ENCODE measurements at regions not wholly inside any gene's neighbourhood (a gene's known extent, or its start where the extent isn't known, plus 50 kb on each side); places are given as distances from the start of the nearest gene placed in this dataset.

- Histone ChIP-seq H3K36me3 (ENCODE audit: control insufficient read depth, insufficient read depth, low read length) (no peaks in the 10 kb centered on the region), H3K4me1 (no peaks in the 10 kb centered on the region), H3K27me3 (replicated peaks; ENCODE audit: control insufficient read depth, insufficient read depth, low read length) (no peaks in the 10 kb centered on the region), H3K4me3 (ENCODE audit: low read depth, low read length) (no peak overlapping the region), H3K9me3 (no peaks in the 10 kb centered on the region)
- Mint-ChIP-seq H3K4me3 (ENCODE audit: unreplicated experiment) (no peak overlapping the region), H3K36me3 (ENCODE audit: insufficient read depth, unreplicated experiment) (no peaks in the 10 kb centered on the region), H3K9me3 (ENCODE audit: unreplicated experiment) (no peaks in the 10 kb centered on the region), H3K27ac (ENCODE audit: unreplicated experiment) (no peak overlapping the region), H3K4me1 (ENCODE audit: low read depth, unreplicated experiment) (no peaks in the 10 kb centered on the region), H3K27me3 (ENCODE audit: insufficient read depth, unreplicated experiment) (peaks cover 9% of the 10 kb centered on the region)
- no peak for DNase-seq
- POLR2A ChIA-PET, result no interaction called here
- intact Hi-C loops (cut with micrococcal nuclease; ENCODE audit: unreplicated experiment), result no loop called here
- BruUV-seq (replicated peaks), result no TSS peak
- no peak for TF ChIP-seq CTCF (IDR thresholded peaks at IDR 0.05; ENCODE audit: insufficient read depth in 1 of 2, low read depth in 1 of 2, low read length in 1 of 2, severe bottlenecking in 1 of 2, unreplicated experiment in 1 of 2)
- CTCF ChIA-PET, result no interaction called here
Observed at GRCh38 chr5:8005416-8005815, 136.5 kb downstream of the MTRR start.

DNA sequence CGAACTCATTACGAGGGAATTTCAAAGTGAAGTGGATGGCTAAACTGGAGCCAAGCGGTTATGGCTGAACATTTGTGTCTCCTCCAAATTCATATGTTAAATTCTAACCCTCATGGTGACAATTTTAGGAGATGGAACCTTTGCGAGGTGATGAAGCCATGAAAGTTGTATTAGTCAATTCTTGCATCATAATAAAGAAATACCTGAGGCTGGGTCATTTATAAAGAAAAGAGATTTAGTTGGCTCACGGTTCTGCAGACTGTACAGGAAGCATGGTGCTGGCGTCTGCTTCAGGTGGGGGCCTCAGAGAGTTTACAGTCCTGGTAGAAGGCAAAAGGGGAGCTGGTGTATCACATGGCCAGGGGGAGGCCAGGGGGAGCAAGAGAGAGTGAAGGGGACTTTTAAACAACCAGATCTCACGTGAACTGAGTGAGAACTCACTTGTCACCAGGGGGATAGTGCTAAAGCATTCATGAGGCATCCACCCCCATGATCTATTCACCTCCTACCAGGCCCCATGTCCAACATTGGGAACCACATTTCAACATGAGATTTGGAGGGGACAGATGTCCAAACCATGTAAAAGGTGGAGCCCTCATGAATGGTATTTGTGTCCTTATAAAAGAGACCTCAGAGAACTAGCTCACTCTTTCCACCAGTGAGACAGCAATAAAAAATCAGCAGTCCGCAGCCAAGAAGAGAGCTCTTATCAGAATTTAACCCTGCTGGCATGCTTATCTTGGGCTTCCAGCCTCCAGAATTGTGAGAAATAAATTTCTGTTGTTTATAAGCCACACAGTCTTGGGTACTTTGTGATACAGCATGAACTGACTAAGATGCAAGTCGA, 143.4 kb downstream of the MTRR start:
- H3K27me3 ChIP-seq (replicated peaks; ENCODE audit: control insufficient read depth, insufficient read depth, low read length), result no peaks in the 10 kb centered on the region
- H3K4me3 Mint-ChIP-seq (ENCODE audit: unreplicated experiment), result no peak overlapping the region
- H3K4me1 ChIP-seq, result no peaks in the 10 kb centered on the region
- intact Hi-C loops (cut with micrococcal nuclease; ENCODE audit: unreplicated experiment), result no loop called here
- DNase-seq, result peak in 1 of 2 experiments; percentile 26
- no peak overlapping the region for H3K27ac Mint-ChIP-seq (ENCODE audit: unreplicated experiment)
- no peaks in the 10 kb centered on the region for H3K9me3 Mint-ChIP-seq (ENCODE audit: unreplicated experiment)
- peak; percentile 15 to 22 for TF ChIP-seq CTCF (IDR thresholded peaks at IDR 0.05; ENCODE audit: insufficient read depth in 1 of 2, low read depth in 1 of 2, low read length in 1 of 2, severe bottlenecking in 1 of 2, unreplicated experiment in 1 of 2)
- ChIA-PET CTCF (no interaction called here), POLR2A (interaction anchor here (0.6 kb wide), 1 partner anchor 1382 kb away, joined by 3 read pairs; no protein-coding TSS in a partner anchor)
- no peaks in the 10 kb centered on the region for H3K36me3 Mint-ChIP-seq (ENCODE audit: insufficient read depth, unreplicated experiment)
- no peaks in the 10 kb centered on the region for H3K9me3 ChIP-seq
- H3K36me3 ChIP-seq (ENCODE audit: control insufficient read depth, insufficient read depth, low read length), result no peaks in the 10 kb centered on the region
- H3K4me3 ChIP-seq (ENCODE audit: low read depth, low read length), result no peak overlapping the region
- peaks cover 5% of the 10 kb centered on the region for H3K27me3 Mint-ChIP-seq (ENCODE audit: insufficient read depth, unreplicated experiment)
- no TSS peak for BruUV-seq (replicated peaks)
- no peaks in the 10 kb centered on the region for H3K4me1 Mint-ChIP-seq (ENCODE audit: low read depth, unreplicated experiment)

GRCh38 chr5:8013948-8014710, 145.2 kb downstream of the MTRR start:
- H3K27me3 Mint-ChIP-seq (ENCODE audit: insufficient read depth, unreplicated experiment), result peaks cover 3% of the 10 kb centered on the region
- intact Hi-C loops (cut with micrococcal nuclease; ENCODE audit: unreplicated experiment), result no loop called here
- DNase-seq, result no peak
- H3K27ac Mint-ChIP-seq (ENCODE audit: unreplicated experiment), result no peak overlapping the region
- no peaks in the 10 kb centered on the region for H3K9me3 Mint-ChIP-seq (ENCODE audit: unreplicated experiment)
- TF ChIP-seq CTCF (IDR thresholded peaks at IDR 0.05; ENCODE audit: insufficient read depth in 1 of 2, low read depth in 1 of 2, low read length in 1 of 2, severe bottlenecking in 1 of 2, unreplicated experiment in 1 of 2), result no peak
- no TSS peak for BruUV-seq (replicated peaks)
- H3K36me3 ChIP-seq (ENCODE audit: control insufficient read depth, insufficient read depth, low read length), result no peaks in the 10 kb centered on the region
- H3K4me1 ChIP-seq, result no peaks in the 10 kb centered on the region
- POLR2A ChIA-PET, result no interaction called here
- H3K36me3 Mint-ChIP-seq (ENCODE audit: insufficient read depth, unreplicated experiment), result no peaks in the 10 kb centered on the region
- no peaks in the 10 kb centered on the region for H3K9me3 ChIP-seq
- H3K4me1 Mint-ChIP-seq (ENCODE audit: low read depth, unreplicated experiment), result no peaks in the 10 kb centered on the region
- H3K4me3 Mint-ChIP-seq (ENCODE audit: unreplicated experiment), result no peak overlapping the region
- H3K4me3 ChIP-seq (ENCODE audit: low read depth, low read length), result no peak overlapping the region
- CTCF ChIA-PET, result no interaction called here
- no peaks in the 10 kb centered on the region for H3K27me3 ChIP-seq (replicated peaks; ENCODE audit: control insufficient read depth, insufficient read depth, low read length)

Measured in Caco-2 (cell line).